Muscle of leg (tissue), 3 donors: ENCODE measurements at regions not wholly inside any gene's neighbourhood (a gene's known extent, or its start where the extent isn't known, plus 50 kb on each side); places are given as distances from the start of the nearest gene placed in this dataset.

Experiments
- DNase-seq: peaks from one replicate; pipeline ENCODE4 v3.0.0; 2013
- H3K27ac ChIP-seq: one replicate; pipeline ENCODE4 v1.5.1; 2013; ENCODE audit warnings: mild to moderate bottlenecking, low read length, control low read depth
- H3K27me3 ChIP-seq: one replicate; pipeline ENCODE4 v1.6.1; 2013; ENCODE audit warnings: low read length; ENCODE audit not compliant: control insufficient read depth, insufficient read depth
- H3K36me3 ChIP-seq: one replicate; pipeline ENCODE4 v1.6.1; 2013; ENCODE audit warnings: low read length; ENCODE audit not compliant: control insufficient read depth, insufficient read depth
- H3K4me1 ChIP-seq: one replicate; pipeline ENCODE4 v1.6.1; 2013; ENCODE audit warnings: low read length; ENCODE audit not compliant: control insufficient read depth, insufficient read depth
- H3K4me3 ChIP-seq: one replicate; pipeline ENCODE4 v1.5.1; 2013; ENCODE audit warnings: low read length, control low read depth
- H3K9me3 ChIP-seq: replicated peaks from 2 replicates; pipeline ENCODE4 v1.6.1; 2013; ENCODE audit warnings: low read depth, low read length; ENCODE audit not compliant: control insufficient read depth
- WGBS: methylation state at CpG from one replicate; pipeline ENCODE4 v1.1.5; 2013; ENCODE audit warnings: missing lambda C conversion rate; ENCODE audit not compliant: insufficient coverage; 5-methylcytosine and 5-hydroxymethylcytosine counted together

DNA sequence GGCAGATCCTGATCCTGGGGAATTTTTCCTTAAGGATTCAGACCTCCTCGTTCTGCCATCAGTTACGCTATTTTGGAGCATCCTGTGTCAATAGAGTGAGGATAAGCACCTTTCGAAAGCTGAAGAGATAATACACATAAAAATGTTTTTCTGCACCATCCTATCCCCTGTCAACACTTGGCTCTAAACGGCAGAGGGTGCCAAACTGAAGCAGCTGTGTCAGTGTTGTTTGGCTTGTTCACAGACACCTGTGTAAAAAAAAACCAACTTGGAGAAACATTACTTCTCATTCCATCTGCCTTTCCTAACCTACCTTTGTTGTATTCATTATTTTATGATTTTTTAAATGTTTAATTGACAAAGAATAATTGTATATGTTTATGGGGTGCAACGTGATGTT lies 417.0 kb upstream of the DDI1 start:
- no peak overlapping the region for H3K27ac ChIP-seq

DNA sequence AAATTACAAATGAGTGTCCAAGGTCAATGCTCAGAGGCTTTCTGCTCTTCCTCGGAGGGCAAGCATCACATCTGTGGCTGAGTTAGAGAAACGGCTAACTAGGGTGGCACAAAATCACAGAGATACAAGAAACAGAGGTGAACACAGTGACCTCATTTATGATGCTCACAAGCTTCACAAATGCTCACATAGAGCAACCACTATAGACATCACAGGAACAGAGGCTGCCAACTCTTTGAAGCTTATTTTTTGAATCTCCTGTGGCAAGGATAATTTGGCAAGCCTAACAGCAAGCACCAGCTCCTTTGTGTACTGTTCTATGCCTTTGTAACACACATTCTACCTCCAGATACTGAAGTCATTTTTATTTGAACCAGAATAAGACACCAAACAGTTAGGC lies 416.5 kb upstream of the DDI1 start:
- DNase-seq = no peak

More for the DNA sequence above, 417.0 kb upstream of the DDI1 start:
- Histone ChIP-seq H3K4me1 (no peaks in the 10 kb centered on the region), H3K36me3 (no peaks in the 10 kb centered on the region), H3K9me3 (no peaks in the 10 kb centered on the region), H3K4me3 (no peak overlapping the region), H3K27me3 (no peaks in the 10 kb centered on the region)
- DNase-seq = peak; percentile 9
- no CpG with 5 or more reads among the region's 5 CpGs for WGBS

DNA sequence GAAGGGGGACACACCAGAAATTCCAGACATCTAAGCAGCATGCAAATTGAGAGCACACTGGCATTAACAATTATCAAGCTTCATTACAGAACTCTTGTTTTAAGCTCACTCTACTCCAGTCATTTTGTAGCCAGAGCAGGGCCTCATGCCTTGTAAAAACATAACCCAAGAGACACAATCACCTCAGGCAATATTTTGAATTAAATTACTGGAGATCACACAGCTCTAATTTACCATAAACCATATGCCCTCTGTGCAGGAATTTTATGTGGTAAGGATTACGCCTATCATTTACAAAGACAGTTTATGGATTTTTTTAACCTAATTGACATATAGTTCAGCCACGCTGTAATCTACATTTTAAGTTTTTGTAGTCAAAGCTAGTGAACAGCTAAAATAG lies 414.1 kb upstream of the DDI1 start:
- no CpG with 5 or more reads among the region's 2 CpGs for WGBS
- no peak overlapping the region for H3K27ac ChIP-seq

More for the DNA sequence above, 416.5 kb upstream of the DDI1 start:
- no peaks in the 10 kb centered on the region for H3K4me1 ChIP-seq
- H3K27ac ChIP-seq = no peak overlapping the region
- no peaks in the 10 kb centered on the region for H3K36me3 ChIP-seq
- H3K9me3 ChIP-seq = no peaks in the 10 kb centered on the region
- no peak overlapping the region for H3K4me3 ChIP-seq
- WGBS = 25% methylated on average over 2 of the region's 2 CpGs
- no peaks in the 10 kb centered on the region for H3K27me3 ChIP-seq

DNA sequence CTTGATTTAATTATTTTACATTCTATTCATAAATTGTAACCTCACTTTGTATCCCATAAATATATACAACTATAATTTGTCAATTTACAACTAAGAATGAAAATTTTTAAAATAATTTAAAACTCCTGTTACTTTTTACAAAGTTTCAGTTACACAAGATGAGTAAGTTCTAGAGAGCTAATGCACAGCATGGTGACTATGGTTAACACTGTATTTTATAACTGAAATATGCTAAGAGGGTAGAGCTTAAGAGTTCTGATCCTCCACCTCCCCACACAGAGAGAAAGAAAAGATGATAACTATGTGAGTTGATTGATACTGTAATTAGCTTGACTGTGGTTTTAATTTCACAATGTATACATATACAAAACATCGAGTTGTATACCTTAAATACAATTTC lies 412.5 kb upstream of the DDI1 start:
- WGBS = no CpG with 5 or more reads among the region's 1 CpG
- DNase-seq = no peak
- Histone ChIP-seq H3K4me3 (no peak overlapping the region), H3K27me3 (no peaks in the 10 kb centered on the region), H3K27ac (no peak overlapping the region), H3K36me3 (no peaks in the 10 kb centered on the region), H3K4me1 (no peaks in the 10 kb centered on the region), H3K9me3 (no peaks in the 10 kb centered on the region)

More for the DNA sequence above, 414.1 kb upstream of the DDI1 start:
- Histone ChIP-seq H3K27me3 (no peaks in the 10 kb centered on the region), H3K4me1 (no peaks in the 10 kb centered on the region), H3K36me3 (no peaks in the 10 kb centered on the region), H3K9me3 (no peaks in the 10 kb centered on the region), H3K4me3 (no peak overlapping the region)
- DNase-seq = no peak

DNA sequence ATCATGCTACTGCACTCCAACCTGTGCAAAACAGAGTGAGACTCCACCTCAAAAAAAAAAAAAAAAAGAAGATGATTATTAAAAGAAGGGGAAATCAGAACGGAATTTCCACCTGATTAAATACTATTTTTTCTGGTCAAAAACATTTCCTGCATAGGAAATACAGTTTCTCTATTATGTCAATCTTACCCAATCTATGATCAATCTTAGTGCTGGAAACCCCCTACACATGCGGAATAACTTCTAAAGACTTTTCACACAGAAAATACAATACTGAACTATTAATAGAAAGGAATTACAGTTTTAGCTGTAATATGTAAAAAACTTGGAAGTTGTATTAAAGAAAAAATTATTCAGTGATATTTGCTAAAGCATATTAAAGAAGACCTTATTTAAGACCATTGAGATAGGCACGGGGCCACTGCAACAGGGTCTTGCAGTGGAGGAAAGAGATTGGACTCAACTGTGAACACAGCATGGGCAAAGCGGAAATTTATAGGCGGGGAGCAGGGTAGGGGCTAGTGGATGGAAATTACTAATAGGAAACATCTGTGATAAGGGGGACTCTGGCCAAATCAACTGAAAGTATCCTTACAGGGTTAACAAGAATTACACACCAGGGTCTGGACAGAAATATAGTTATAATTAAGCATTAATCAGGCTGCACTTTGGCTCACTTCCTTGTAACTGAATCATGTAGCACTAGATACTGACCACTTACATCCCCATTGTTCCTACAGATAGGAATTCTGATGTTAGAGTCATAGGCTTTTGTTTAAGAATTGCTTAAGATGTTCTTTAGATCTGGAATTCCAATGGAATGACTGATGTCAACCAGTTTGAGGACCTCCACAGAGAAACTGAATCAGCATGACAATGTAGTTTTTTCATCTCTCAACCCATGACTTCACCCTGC lies 411.5 kb upstream of the DDI1 start:
- WGBS = 88% methylated on average over 1 of the region's 5 CpGs
- no peaks in the 10 kb centered on the region for H3K9me3 ChIP-seq

DNA sequence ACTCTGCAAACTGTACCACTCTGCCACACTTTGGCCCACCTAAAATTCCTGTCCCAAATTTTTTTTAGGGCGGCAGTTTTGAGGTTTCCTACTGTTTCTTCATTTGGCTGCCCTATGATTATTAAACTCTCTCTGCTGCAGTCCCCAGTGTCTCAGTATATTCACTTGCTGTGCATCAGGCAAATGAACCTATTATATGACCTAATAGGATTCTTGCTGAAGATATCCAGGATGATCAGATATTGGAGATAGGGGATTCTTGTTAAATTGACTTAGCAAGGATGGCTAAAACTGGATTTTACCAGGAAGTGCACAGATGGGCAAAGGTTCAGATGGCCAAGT lies 410.8 kb upstream of the DDI1 start:
- no peak for DNase-seq
- H3K9me3 ChIP-seq = no peaks in the 10 kb centered on the region
- no peak overlapping the region for H3K4me3 ChIP-seq
- no peaks in the 10 kb centered on the region for H3K4me1 ChIP-seq
- no peaks in the 10 kb centered on the region for H3K36me3 ChIP-seq
- H3K27me3 ChIP-seq = no peaks in the 10 kb centered on the region
- no peak overlapping the region for H3K27ac ChIP-seq
- WGBS = no CpG with 5 or more reads among the region's 1 CpG

More for the DNA sequence above, 411.5 kb upstream of the DDI1 start:
- H3K36me3 ChIP-seq = no peaks in the 10 kb centered on the region
- DNase-seq = peak; percentile 40
- H3K4me1 ChIP-seq = no peaks in the 10 kb centered on the region
- H3K27me3 ChIP-seq = no peaks in the 10 kb centered on the region
- H3K4me3 ChIP-seq = no peak overlapping the region
- H3K27ac ChIP-seq = no peak overlapping the region

DNA sequence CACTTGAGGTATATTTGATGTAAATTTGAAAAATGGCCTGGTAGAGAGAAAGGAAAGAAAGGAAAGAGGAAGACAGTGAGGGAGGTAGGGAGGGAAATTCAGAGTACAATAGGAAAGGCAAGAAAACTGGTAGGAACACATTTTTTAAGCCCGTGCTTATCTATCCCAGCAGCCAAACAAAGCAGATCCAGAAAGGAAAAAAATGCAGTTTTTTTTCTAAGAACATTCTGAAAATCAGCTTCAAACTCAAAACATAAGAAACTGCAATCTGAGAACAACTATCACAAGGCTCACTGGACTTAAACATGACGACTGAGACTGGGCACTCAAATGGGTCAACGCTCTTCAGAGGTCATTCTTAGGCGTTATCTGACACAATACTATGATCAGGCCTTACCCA lies 408.3 kb upstream of the DDI1 start:
- H3K4me1 ChIP-seq = no peaks in the 10 kb centered on the region
- H3K27ac ChIP-seq = no peak overlapping the region
- 83% methylated on average over 4 of the region's 4 CpGs for WGBS
- no peak for DNase-seq
- no peak overlapping the region for H3K4me3 ChIP-seq
- no peaks in the 10 kb centered on the region for H3K27me3 ChIP-seq
- no peaks in the 10 kb centered on the region for H3K9me3 ChIP-seq
- no peaks in the 10 kb centered on the region for H3K36me3 ChIP-seq

DNA sequence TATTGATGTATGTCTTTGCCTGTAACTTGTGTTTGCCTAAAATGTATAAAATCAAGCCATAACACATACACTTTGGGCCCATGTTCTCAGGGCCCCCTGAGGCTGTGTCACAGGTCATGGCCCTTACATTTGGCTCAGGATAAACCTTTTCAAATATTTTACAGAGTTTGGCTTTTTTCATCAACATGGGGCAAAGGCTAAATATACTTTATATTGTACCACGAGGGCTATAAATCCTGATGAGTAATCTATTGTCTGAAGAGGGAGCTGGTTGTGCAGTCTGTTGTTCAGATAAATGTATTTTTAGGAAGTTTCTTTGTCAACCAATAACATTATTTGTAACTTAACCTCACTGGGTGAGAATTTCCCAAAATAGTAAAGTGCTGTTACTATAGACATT lies 404.6 kb upstream of the DDI1 start:
- no peak for DNase-seq
- H3K36me3 ChIP-seq = no peaks in the 10 kb centered on the region
- WGBS = no CpG with 5 or more reads among the region's 1 CpG

DNA sequence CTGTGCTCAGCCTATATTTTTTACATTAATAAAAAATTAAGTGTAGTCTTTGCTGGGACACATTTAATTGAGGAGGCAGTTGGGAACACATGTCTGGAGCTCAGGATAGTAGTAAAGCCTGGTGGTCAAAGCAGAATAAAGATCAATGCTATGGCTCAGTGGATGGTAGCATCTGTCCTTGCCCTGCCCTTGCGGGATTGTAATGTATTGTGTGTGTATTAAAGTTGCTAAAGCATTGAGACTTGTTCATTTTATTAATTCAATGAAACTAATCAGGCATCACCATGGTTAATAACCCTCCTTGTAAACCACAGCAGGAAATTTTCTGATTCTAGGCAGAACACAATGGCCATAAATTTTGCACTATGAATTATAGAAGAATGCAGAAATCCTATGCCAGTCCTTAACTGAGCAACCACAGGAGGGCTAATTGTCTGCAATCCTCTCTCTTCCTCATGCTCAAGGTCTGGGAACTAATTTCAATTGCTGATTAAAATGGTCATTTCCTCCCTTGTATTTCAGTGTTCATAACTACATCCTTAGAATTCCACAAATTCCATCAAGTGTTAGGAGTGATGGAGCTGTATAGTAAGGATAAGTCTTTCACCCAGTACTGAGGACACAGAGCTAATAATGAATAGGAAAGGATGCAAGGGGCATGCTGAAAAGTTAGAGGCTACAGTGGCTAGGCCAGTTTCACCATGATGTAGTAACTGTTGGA lies 403.2 kb upstream of the DDI1 start:
- Histone ChIP-seq H3K27me3 (no peaks in the 10 kb centered on the region), H3K9me3 (no peaks in the 10 kb centered on the region), H3K27ac (no peak overlapping the region), H3K36me3 (no peaks in the 10 kb centered on the region), H3K4me1 (no peaks in the 10 kb centered on the region), H3K4me3 (no peak overlapping the region)
- no CpG with 5 or more reads among the region's 1 CpG for WGBS
- DNase-seq = no peak

More for the DNA sequence above, 404.6 kb upstream of the DDI1 start:
- Histone ChIP-seq H3K4me1 (no peaks in the 10 kb centered on the region), H3K9me3 (no peaks in the 10 kb centered on the region), H3K27me3 (no peaks in the 10 kb centered on the region), H3K27ac (no peak overlapping the region), H3K4me3 (no peak overlapping the region)

DNA sequence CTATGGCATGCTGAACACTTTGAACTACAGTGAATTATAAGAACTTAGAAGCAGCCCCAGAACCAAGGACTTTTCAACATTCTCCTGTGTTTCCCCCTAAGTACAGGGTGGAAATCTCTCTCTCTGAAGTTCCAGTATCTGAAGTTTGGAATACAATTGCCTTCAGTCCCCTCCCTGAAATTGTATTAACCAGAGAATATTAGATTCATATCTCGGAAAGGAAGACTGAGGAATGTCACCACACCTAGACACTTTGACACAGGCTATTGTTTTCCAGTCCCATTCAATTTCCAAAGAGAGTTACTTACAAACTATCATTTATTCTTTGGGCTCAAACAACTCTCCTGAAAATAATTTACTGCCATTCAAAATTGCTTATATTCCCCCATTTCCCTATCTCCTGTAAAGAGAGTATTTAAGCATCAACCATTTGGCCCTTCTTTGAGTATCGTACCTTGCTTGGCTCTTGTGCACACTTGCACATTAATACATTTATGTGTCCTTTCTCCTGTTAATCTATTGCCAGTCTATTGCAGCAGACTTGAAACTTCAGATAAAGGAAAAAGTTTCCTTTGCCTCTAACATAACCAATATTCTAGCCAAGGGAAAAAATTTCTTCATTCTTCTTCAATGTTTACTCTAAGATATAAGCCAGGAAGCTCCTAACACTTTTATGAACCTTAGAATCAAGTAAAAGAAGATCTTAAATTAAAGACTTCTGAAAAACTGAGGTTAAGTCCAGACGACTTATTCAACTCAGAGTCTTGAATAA lies 402.4 kb upstream of the DDI1 start:
- Histone ChIP-seq H3K9me3 (no peaks in the 10 kb centered on the region), H3K4me3 (no peak overlapping the region), H3K4me1 (no peaks in the 10 kb centered on the region), H3K27ac (no peak overlapping the region), H3K36me3 (no peaks in the 10 kb centered on the region), H3K27me3 (no peaks in the 10 kb centered on the region)
- no peak for DNase-seq
- WGBS = 95% methylated on average over 2 of the region's 3 CpGs
